Testis (tissue), 2 donors: ENCODE measurements at regions not wholly inside any gene's neighbourhood (a gene's known extent, or its start where the extent isn't known, plus 50 kb on each side); places are given as distances from the start of the nearest gene placed in this dataset.

Source experiments
- DNase-seq: peaks from one replicate; pipeline ENCODE4 v3.0.0-alpha.2; 2019
- H3K27ac ChIP-seq, 2 donors: fragments of 200-600 bp; sonication (generic); one replicate each; pipeline ENCODE4 v1.5.1; 2019
- H3K27me3 ChIP-seq: fragments of 200-600 bp; sonication (generic); one replicate; pipeline ENCODE4 v1.5.1; 2019
- H3K36me3 ChIP-seq: fragments of 200-600 bp; sonication (generic); one replicate; pipeline ENCODE4 v1.5.1; 2017; ENCODE audit warnings: low read depth; ENCODE audit errors: missing control alignments
- H3K4me1 ChIP-seq: fragments of 200-600 bp; sonication (generic); one replicate; pipeline ENCODE4 v1.5.1; 2019
- H3K4me3 ChIP-seq, 2 donors: fragments of 200-600 bp; sonication (generic); one replicate each; pipeline ENCODE4 v1.5.1; 2017 to 2019
- H3K9me3 ChIP-seq: fragments of 200-600 bp; sonication (generic); one replicate; pipeline ENCODE4 v1.5.1; 2017
- POLR2A ChIP-seq: fragments of 450-650 bp; IDR thresholded peaks from one replicate; pipeline ENCODE4 v1.6.1; 2017; ENCODE audit warnings: antibody characterized with exemption, mild to moderate bottlenecking, moderate library complexity
- WGBS, 2 donors: methylation state at CpG; one replicate each; pipeline ENCODE4 v1.1.5; 2018; 5-methylcytosine and 5-hydroxymethylcytosine counted together
- intact Hi-C: fragments of 100-400 bp; cut with DNase I; formaldehyde crosslinking; loops from one replicate; pipeline ENCODE4 v1.15.1; 2023; ENCODE audit warnings: low total_unique reads
- TF ChIP-seq, protein P1 (sequence below), 3 experiments: fragments of 450-650 bp in 2 of 3; fragments of 200-600 bp in 1 of 3; sonication (generic) in 1 of 3; IDR thresholded peaks; one replicate each; pipeline ENCODE4 v1.5.1; 2016 to 2019; ENCODE audit warnings: antibody characterized with exemption in 3 of 3, mild to moderate bottlenecking in 2 of 3, moderate library complexity in 1 of 3

GRCh38 chr11:69386594-69387408 lies 92.8 kb downstream of the MYEOV start:
- H3K27ac ChIP-seq: no peak overlapping the region
- H3K27me3 ChIP-seq: no peaks in the 10 kb centered on the region
- WGBS, 2 donors: 94 to 95% methylated on average over 7 to 8 of the region's 8 CpGs
- intact Hi-C loops: no loop called here
- H3K9me3 ChIP-seq: no peaks in the 10 kb centered on the region
- TF ChIP-seq, protein P1, sequence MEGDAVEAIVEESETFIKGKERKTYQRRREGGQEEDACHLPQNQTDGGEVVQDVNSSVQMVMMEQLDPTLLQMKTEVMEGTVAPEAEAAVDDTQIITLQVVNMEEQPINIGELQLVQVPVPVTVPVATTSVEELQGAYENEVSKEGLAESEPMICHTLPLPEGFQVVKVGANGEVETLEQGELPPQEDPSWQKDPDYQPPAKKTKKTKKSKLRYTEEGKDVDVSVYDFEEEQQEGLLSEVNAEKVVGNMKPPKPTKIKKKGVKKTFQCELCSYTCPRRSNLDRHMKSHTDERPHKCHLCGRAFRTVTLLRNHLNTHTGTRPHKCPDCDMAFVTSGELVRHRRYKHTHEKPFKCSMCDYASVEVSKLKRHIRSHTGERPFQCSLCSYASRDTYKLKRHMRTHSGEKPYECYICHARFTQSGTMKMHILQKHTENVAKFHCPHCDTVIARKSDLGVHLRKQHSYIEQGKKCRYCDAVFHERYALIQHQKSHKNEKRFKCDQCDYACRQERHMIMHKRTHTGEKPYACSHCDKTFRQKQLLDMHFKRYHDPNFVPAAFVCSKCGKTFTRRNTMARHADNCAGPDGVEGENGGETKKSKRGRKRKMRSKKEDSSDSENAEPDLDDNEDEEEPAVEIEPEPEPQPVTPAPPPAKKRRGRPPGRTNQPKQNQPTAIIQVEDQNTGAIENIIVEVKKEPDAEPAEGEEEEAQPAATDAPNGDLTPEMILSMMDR (IDR thresholded peaks at IDR 0.05): no peak
- no peak for TF ChIP-seq POLR2A
- DNase-seq: no peak
- H3K36me3 ChIP-seq: no peaks in the 10 kb centered on the region
- H3K4me3 ChIP-seq: no peak overlapping the region
- no peaks in the 10 kb centered on the region for H3K4me1 ChIP-seq

DNA sequence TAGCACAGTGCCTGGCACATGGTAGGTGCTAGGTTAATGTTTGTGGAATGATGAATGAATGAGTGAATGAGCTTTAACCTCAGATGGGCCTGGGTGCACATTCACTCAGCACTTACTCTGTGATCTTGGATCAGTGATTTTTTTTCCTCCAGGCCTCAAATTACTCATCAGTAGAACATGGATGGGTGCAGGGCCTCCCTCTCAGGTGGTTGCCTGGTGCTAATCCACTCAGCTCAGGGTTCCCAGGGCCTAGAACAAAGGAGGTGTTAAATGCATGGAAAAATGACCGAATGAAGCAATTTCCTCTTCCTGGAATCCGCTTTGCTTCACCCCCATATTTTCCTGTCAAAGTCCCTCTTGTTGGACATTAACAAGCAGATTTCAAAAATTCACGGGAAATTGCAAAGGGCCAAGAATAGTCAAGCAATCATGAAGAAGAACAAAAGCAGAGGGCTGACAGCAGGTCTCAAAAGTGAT lies 93.5 kb downstream of the MYEOV start:
- Histone ChIP-seq H3K4me3 (no peak overlapping the region), H3K27ac (no peak overlapping the region), H3K9me3 (no peaks in the 10 kb centered on the region), H3K27me3 (no peaks in the 10 kb centered on the region), H3K4me1 (no peaks in the 10 kb centered on the region), H3K36me3 (no peaks in the 10 kb centered on the region)
- TF ChIP-seq, protein P1 (IDR thresholded peaks at IDR 0.05): no peak
- no peak for TF ChIP-seq POLR2A
- 85 to 86% methylated on average over 3 of the region's 3 CpGs for WGBS, 2 donors
- no peak for DNase-seq
- intact Hi-C loops: no loop called here

GRCh38 chr11:69388210-69388609 lies 93.3 kb upstream of the LINC01488 start:
- TF ChIP-seq, protein P1 (IDR thresholded peaks at IDR 0.05): no peak
- no peak for TF ChIP-seq POLR2A
- Histone ChIP-seq H3K4me1 (no peaks in the 10 kb centered on the region), H3K27ac (no peak overlapping the region), H3K27me3 (no peaks in the 10 kb centered on the region), H3K9me3 (no peaks in the 10 kb centered on the region), H3K4me3 (no peak overlapping the region), H3K36me3 (no peaks in the 10 kb centered on the region)
- DNase-seq: no peak
- intact Hi-C loops: no loop called here

- no peak for DNase-seq
- intact Hi-C loops: no loop called here
- H3K36me3 ChIP-seq: no peaks in the 10 kb centered on the region
- H3K27ac ChIP-seq: no peak overlapping the region
- H3K4me3 ChIP-seq: no peak overlapping the region
- TF ChIP-seq, protein P1 (IDR thresholded peaks at IDR 0.05): no peak
- no peak for TF ChIP-seq POLR2A
- H3K4me1 ChIP-seq: no peaks in the 10 kb centered on the region
- 49 to 58% methylated on average over 2 of the region's 2 CpGs for WGBS, 2 donors
- no peaks in the 10 kb centered on the region for H3K9me3 ChIP-seq
- H3K27me3 ChIP-seq: no peaks in the 10 kb centered on the region
These were observed 92.8 kb upstream of the LINC01488 start for GRCh38 chr11:69388661-69389060.

GRCh38 chr11:69390561-69390960 lies 90.9 kb upstream of the LINC01488 start:
- no peaks in the 10 kb centered on the region for H3K4me1 ChIP-seq
- DNase-seq: no peak
- no peak overlapping the region for H3K27ac ChIP-seq
- intact Hi-C loops: no loop called here
- no peaks in the 10 kb centered on the region for H3K36me3 ChIP-seq
- H3K27me3 ChIP-seq: no peaks in the 10 kb centered on the region
- WGBS, 2 donors: 70 to 75% methylated on average over 8 of the region's 8 CpGs
- no peak for TF ChIP-seq POLR2A
- TF ChIP-seq, protein P1 (IDR thresholded peaks at IDR 0.05): no peak
- no peak overlapping the region for H3K4me3 ChIP-seq
- H3K9me3 ChIP-seq: no peaks in the 10 kb centered on the region
